Mesothelial cell of epicardium (in vitro differentiated cells): ENCODE measurements at regions not wholly inside any gene's neighbourhood (a gene's known extent, or its start where the extent isn't known, plus 50 kb on each side); places are given as distances from the start of the nearest gene placed in this dataset.
A peak's percentile ranks its signal among the peaks of the same experiment; 100 is the strongest.

Source experiments
- DNase-seq, 2 experiments: peaks; one replicate each; pipeline ENCODE4 v3.0.0; 2021; ENCODE audit warnings: low spot score in 2 of 2; ENCODE audit not compliant: unreplicated experiment in 2 of 2
- H3K27ac Mint-ChIP-seq: 2 replicates; pipeline ENCODE4 v1.8.0; 2021; ENCODE audit warnings: mixed read lengths
- H3K27me3 Mint-ChIP-seq: 2 replicates; pipeline ENCODE4 v1.8.0; 2021; ENCODE audit warnings: low read depth, mixed read lengths
- H3K36me3 Mint-ChIP-seq: 2 replicates; pipeline ENCODE4 v1.8.0; 2021; ENCODE audit warnings: mixed read lengths
- H3K4me1 Mint-ChIP-seq: 2 replicates; pipeline ENCODE4 v1.8.0; 2021; ENCODE audit warnings: mixed read lengths
- H3K4me3 Mint-ChIP-seq: 2 replicates; pipeline ENCODE4 v1.8.0; 2021; ENCODE audit warnings: mild to moderate bottlenecking, moderate library complexity, mixed read lengths
- H3K9me3 Mint-ChIP-seq: 2 replicates; pipeline ENCODE4 v1.8.0; 2021; ENCODE audit warnings: mixed read lengths
- CTCF ChIP-seq: fragments of 200-600 bp; sonication (generic); IDR thresholded peaks from one replicate; pipeline ENCODE4 v1.5.0; 2021; ENCODE audit warnings: antibody characterized with exemption; ENCODE audit not compliant: unreplicated experiment

GRCh38 chr10:123582084-123582989 lies 83.8 kb upstream of the GPR26 start:
- Mint-ChIP-seq H3K9me3 (no peaks in the 10 kb centered on the region), H3K27ac (no peak overlapping the region), H3K36me3 (no peaks in the 10 kb centered on the region), H3K27me3 (peaks cover 79% of the 10 kb centered on the region), H3K4me3 (no peak overlapping the region), H3K4me1 (peaks cover 4% of the 10 kb centered on the region)
- peak; percentile 64 to 90 for DNase-seq
- peak; percentile 71 for TF ChIP-seq CTCF

- peak; percentile 77 to 90 for DNase-seq
- no peaks in the 10 kb centered on the region for H3K9me3 Mint-ChIP-seq
- no peak overlapping the region for H3K27ac Mint-ChIP-seq
- H3K36me3 Mint-ChIP-seq, result no peaks in the 10 kb centered on the region
- TF ChIP-seq CTCF, result peak; percentile 96
- peaks cover 72% of the 10 kb centered on the region for H3K27me3 Mint-ChIP-seq
- H3K4me3 Mint-ChIP-seq, result no peak overlapping the region
- peaks cover 4% of the 10 kb centered on the region for H3K4me1 Mint-ChIP-seq
Measured at GRCh38 chr10:123583639-123584418, 82.3 kb upstream of the GPR26 start.

- no peak for DNase-seq
- Mint-ChIP-seq H3K36me3 (no peaks in the 10 kb centered on the region), H3K4me3 (no peak overlapping the region), H3K9me3 (no peaks in the 10 kb centered on the region), H3K4me1 (peaks cover 4% of the 10 kb centered on the region), H3K27me3 (peaks cover 68% of the 10 kb centered on the region), H3K27ac (no peak overlapping the region)
- no peak for TF ChIP-seq CTCF
Measured at GRCh38 chr10:123584419-123584775, 81.8 kb upstream of the GPR26 start.

- Mint-ChIP-seq H3K9me3 (no peaks in the 10 kb centered on the region), H3K27me3 (peaks cover 60% of the 10 kb centered on the region), H3K27ac (no peak overlapping the region), H3K4me1 (peaks cover 4% of the 10 kb centered on the region), H3K4me3 (no peak overlapping the region), H3K36me3 (no peaks in the 10 kb centered on the region)
- TF ChIP-seq CTCF, result no peak
- DNase-seq, result no peak
Measured at GRCh38 chr10:123585477-123586445, 80.4 kb upstream of the GPR26 start.

- TF ChIP-seq CTCF, result no peak
- H3K9me3 Mint-ChIP-seq, result no peaks in the 10 kb centered on the region
- peaks cover 4% of the 10 kb centered on the region for H3K4me1 Mint-ChIP-seq
- no peaks in the 10 kb centered on the region for H3K36me3 Mint-ChIP-seq
- H3K27me3 Mint-ChIP-seq, result peaks cover 53% of the 10 kb centered on the region
- no peak for DNase-seq
- no peak overlapping the region for H3K27ac Mint-ChIP-seq
- H3K4me3 Mint-ChIP-seq, result no peak overlapping the region
Measured at GRCh38 chr10:123587110-123587509, 79.0 kb upstream of the GPR26 start.
